Tibial nerve (tissue), 4 donors: ENCODE measurements at regions not wholly inside any gene's neighbourhood (a gene's known extent, or its start where the extent isn't known, plus 50 kb on each side); places are given as distances from the start of the nearest gene placed in this dataset.

Experiments used
- DNase-seq, 2 donors: peaks; one replicate each; pipeline ENCODE4 v3.0.0-alpha.2; 2019; ENCODE audit warnings: low spot score in 2 of 2
- H3K27ac ChIP-seq, 4 donors: fragments of 200-600 bp; sonication (generic) in 3 of 4; one replicate each; pipeline ENCODE4 v1.5.1; 2017 to 2019; ENCODE audit warnings: mild to moderate bottlenecking in 1 of 4
- H3K27me3 ChIP-seq, 2 donors: fragments of 200-600 bp; sonication (generic) in 1 of 2; one replicate each; pipeline versions ENCODE4 v1.5.1 to v1.6.0; 2017 to 2019
- H3K36me3 ChIP-seq, 3 donors: fragments of 200-600 bp; sonication (generic); one replicate each; pipeline ENCODE4 v1.5.1; 2018 to 2019
- H3K4me1 ChIP-seq, 4 donors: fragments of 200-600 bp; sonication (generic) in 3 of 4; one replicate each; pipeline ENCODE4 v1.5.1; 2017 to 2019
- H3K4me3 ChIP-seq, 4 donors: fragments of 200-600 bp; sonication (generic) in 3 of 4; one replicate each; pipeline ENCODE4 v1.5.1; 2017 to 2019; ENCODE audit warnings: mild to moderate bottlenecking in 1 of 4, moderate library complexity in 1 of 4
- H3K9me3 ChIP-seq, 4 donors: fragments of 200-600 bp; sonication (generic) in 3 of 4; one replicate each; pipeline ENCODE4 v1.5.1; 2017 to 2019
- CTCF ChIP-seq, 5 experiments: fragments of 200-600 bp in 3 of 5; fragments of 450-650 bp in 2 of 5; sonication (generic) in 3 of 5; IDR thresholded peaks; one replicate each; pipeline ENCODE4 v1.5.1; 2016 to 2019; ENCODE audit warnings: antibody characterized with exemption in 5 of 5, mild to moderate bottlenecking in 3 of 5, moderate library complexity in 2 of 5
- EP300 ChIP-seq, 2 donors: sonication (generic); formaldehyde crosslinking; IDR thresholded peaks; one replicate each; pipeline ENCODE4 v1.6.1; 2017; ENCODE audit warnings: antibody characterized with exemption in 2 of 2, mild to moderate bottlenecking in 1 of 2
- POLR2A ChIP-seq, 2 donors: fragments of 450-650 bp; IDR thresholded peaks; one replicate each; pipeline ENCODE4 v1.6.1; 2017; ENCODE audit warnings: antibody characterized with exemption in 2 of 2, mild to moderate bottlenecking in 2 of 2, moderate library complexity in 2 of 2
- WGBS, 2 donors: methylation state at CpG; one replicate each; pipeline ENCODE4 v1.1.5; 2018; 5-methylcytosine and 5-hydroxymethylcytosine counted together

- Histone ChIP-seq H3K27ac (no peak overlapping the region), H3K4me3 (no peak overlapping the region), H3K36me3 (no peaks in the 10 kb centered on the region), H3K4me1 (peaks cover 0 to 9% (median 3%) of the 10 kb centered on the region in 4 donors), H3K9me3 (peaks cover 0 to 18% (median 6%) of the 10 kb centered on the region in 4 donors), H3K27me3 (no peaks in the 10 kb centered on the region)
- TF ChIP-seq EP300 (IDR thresholded peaks at IDR 0.05) (no peak), POLR2A (IDR thresholded peaks at IDR 0.05) (no peak), CTCF (IDR thresholded peaks at IDR 0.05) (no peak)
- WGBS, 2 donors: 85 to 92% methylated on average over 4 of the region's 4 CpGs
- no peak for DNase-seq
Measured at GRCh38 chr16:22683258-22683657, 130.7 kb upstream of the HS3ST2 start.

- H3K27ac ChIP-seq: peak overlapping the region in 3 of 4 donors; percentile 0 to 68 (median 45)
- no peaks in the 10 kb centered on the region for H3K36me3 ChIP-seq
- H3K9me3 ChIP-seq: peaks cover 0 to 18% (median 6%) of the 10 kb centered on the region in 4 donors
- no peak overlapping the region for H3K4me3 ChIP-seq
- no peaks in the 10 kb centered on the region for H3K27me3 ChIP-seq
- DNase-seq: no peak
- TF ChIP-seq EP300 (IDR thresholded peaks at IDR 0.05) (peak in 1 of 2 donors; percentile 33), POLR2A (IDR thresholded peaks at IDR 0.05) (no peak), CTCF (IDR thresholded peaks at IDR 0.05) (no peak)
- peaks cover 0 to 9% (median 3%) of the 10 kb centered on the region in 4 donors for H3K4me1 ChIP-seq
- 63 to 64% methylated on average over 4 of the region's 4 CpGs for WGBS, 2 donors
Measured at GRCh38 chr16:22683730-22684573, 130.0 kb upstream of the HS3ST2 start.

- Histone ChIP-seq H3K27ac (peak overlapping the region in 3 of 4 donors; percentile 0 to 68 (median 45)), H3K27me3 (no peaks in the 10 kb centered on the region), H3K4me1 (peaks cover 0 to 9% (median 3%) of the 10 kb centered on the region in 4 donors), H3K4me3 (no peak overlapping the region), H3K9me3 (peaks cover 0 to 24% (median 6%) of the 10 kb centered on the region in 4 donors), H3K36me3 (no peaks in the 10 kb centered on the region)
- 73 to 78% methylated on average over 3 of the region's 3 CpGs for WGBS, 2 donors
- no peak for DNase-seq
- no peak for TF ChIP-seq POLR2A (IDR thresholded peaks at IDR 0.05)
- TF ChIP-seq CTCF (IDR thresholded peaks at IDR 0.05): no peak
- TF ChIP-seq EP300 (IDR thresholded peaks at IDR 0.05): no peak
Measured at GRCh38 chr16:22684574-22685458, 129.1 kb upstream of the HS3ST2 start.

- 61 to 70% methylated on average over 3 of the region's 3 CpGs for WGBS, 2 donors
- peaks cover 0 to 24% (median 6%) of the 10 kb centered on the region in 4 donors for H3K9me3 ChIP-seq
- TF ChIP-seq EP300 (IDR thresholded peaks at IDR 0.05): peak; percentile 72 to 93
- TF ChIP-seq CTCF (IDR thresholded peaks at IDR 0.05): no peak
- no peak for TF ChIP-seq POLR2A (IDR thresholded peaks at IDR 0.05)
Measured at GRCh38 chr16:22685459-22685830, 128.5 kb upstream of the HS3ST2 start.

More at GRCh38 chr16:22685459-22685830, 128.5 kb upstream of the HS3ST2 start:
- no peaks in the 10 kb centered on the region for H3K36me3 ChIP-seq
- H3K27me3 ChIP-seq: no peaks in the 10 kb centered on the region
- H3K27ac ChIP-seq: peak overlapping the region in 3 of 4 donors; percentile 10 to 69 (median 68)
- peaks cover 0 to 9% (median 3%) of the 10 kb centered on the region in 4 donors for H3K4me1 ChIP-seq
- DNase-seq: peak; percentile 28 to 50
- no peak overlapping the region for H3K4me3 ChIP-seq
